ENCODE measurements at regions not wholly inside any gene's neighbourhood (a gene's known extent, or its start where the extent isn't known, plus 50 kb on each side); places are given as distances from the start of the nearest gene placed in this dataset.

- TF ChIP-seq EZH2 (optimal IDR thresholded peaks at IDR 0.05; ENCODE audit: low read depth, low read length) (no peak), CTCF (IDR thresholded peaks at IDR 0.05; ENCODE audit: low read length) (no peak), EZH2phosphoT487 (IDR thresholded peaks at IDR 0.05; ENCODE audit: low read length) (no peak)
Observed at GRCh38 chr2:65675350-65675749, 243.0 kb upstream of the SPRED2 start.
